ENCODE measurements at regions not wholly inside any gene's neighbourhood (a gene's known extent, or its start where the extent isn't known, plus 50 kb on each side); places are given as distances from the start of the nearest gene placed in this dataset.

DNA sequence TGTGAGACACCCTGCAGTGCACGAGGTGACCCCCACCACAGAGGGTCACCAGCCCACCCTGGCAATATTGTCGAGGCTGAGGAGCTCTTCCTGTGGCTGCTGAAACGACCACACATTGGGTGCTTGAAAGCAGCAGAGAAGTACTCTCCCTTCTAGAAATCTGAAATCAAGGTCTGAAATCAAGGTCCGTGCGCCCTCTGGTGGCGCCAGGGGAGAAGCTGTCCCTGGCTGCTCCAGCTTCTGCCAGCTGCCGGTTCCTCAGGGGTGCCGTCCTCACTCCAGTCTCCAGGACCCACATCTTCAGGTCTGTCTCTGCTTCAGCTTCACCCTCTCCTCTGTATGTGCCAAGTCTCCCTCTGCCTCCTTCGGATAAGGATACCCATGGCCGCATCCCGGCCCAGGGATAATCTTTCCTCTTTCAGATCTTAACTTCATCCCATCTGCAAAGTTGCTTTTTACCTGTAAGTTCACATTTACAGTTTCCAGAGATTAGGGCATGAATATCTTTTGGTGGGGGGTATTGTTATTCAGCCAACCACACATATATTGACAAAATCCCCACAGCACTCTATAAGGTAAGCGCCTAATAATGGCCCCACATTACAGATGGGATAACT, 108.3 kb upstream of the PHACTR3 start:
- DNase-seq (ENCODE audit: low read depth), result peak; percentile 41

DNA sequence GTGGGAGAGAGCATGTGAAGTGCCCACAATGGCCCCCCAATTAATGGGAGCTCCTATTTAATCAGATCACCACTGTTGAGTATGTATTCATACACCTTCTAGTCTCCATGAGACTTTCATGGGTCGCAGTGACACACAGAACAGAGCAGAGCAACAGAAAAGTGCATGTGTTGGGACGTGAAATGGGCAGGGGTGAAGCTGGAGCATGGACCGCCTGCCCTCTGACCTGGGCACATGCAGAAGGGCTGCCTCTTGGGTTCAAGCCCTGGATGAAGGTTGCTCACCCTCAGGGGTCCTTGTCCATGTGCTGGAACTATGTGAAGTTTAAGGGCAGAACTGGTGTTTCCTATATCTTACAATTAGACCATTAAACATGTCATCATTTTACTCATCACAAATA, 106.0 kb upstream of the PHACTR3 start:
- DNase-seq (ENCODE audit: low read depth), result no peak

DNA sequence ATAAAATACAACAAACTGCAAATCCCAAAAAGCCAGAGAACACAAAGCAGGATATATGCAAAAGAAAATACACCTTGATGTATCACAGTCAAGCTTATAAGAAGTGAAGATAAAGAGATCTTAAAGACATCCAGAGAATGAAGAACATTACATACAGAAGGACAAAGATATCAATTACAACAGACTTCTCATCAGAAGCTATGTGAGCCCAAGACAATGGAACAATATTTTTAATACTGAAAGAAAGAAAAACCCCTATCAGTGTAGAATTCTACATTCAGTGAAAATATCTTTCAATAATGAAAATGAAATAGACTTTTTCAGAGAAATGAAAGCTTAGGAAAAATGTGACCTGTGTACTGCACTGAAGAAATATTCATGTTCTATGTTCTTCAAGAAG, 104.5 kb upstream of the PHACTR3 start:
- DNase-seq (ENCODE audit: low read depth), result no peak

DNA sequence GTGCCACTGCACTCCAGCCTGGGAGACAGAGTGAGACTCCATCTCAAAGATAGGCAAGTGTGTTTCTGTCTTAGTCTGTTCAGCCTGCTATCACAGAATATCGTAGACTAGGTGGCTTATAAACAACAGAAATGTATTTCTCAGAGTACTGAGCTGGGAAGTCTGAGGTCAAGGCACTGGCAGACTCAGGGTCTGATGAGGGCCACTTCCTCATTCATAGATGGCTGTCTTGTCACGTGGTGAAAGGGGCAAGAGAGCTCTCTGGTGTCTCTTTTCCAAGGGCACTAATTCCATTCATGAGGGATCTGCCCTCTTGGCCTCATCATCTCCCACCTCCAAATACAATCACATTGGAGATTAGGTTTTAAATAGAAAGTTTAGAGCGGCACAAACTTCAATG, 95.6 kb upstream of the PHACTR3 start:
- no peak for DNase-seq (ENCODE audit: low read depth)

DNA sequence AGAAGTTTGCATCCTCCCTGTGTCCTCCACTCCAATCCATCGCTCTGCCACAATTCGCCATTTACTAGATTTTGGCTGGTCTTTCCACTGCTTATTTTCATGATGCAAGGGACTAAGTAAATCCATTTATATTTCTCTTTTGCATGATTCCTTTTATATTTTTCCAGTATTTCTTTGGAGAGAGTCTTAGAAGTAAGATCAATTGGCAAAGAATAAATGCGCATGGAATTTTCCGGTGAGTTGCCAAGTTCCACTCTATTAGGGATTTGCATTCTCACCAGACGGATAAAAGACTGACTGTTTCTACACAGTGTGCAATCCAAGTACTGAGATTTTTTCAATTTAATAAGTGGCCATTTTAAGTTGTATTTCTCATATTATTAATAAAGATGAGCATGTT, 91.7 kb upstream of the PHACTR3 start:
- DNase-seq (ENCODE audit: low read depth), result no peak

DNA sequence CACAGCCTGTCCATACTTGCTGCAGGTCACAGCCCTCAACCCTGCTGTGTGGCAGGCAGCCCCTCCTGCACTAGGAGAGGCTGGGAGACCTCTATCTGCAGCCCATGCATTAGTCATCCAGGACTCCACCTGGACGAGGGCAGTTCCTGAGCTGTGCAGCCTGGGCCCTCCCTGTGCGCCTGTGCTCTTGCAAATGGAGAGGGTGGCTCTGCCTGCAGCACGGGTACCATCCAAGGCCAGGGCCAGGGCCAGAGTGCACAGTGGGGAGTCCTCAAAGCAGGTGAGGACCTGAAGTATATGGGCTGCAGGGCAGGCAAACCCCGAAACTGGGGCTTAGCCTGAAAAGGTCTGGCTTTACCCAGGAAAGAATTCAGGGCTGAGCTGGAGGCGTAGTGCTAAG, 89.8 kb upstream of the PHACTR3 start:
- no peak for DNase-seq (ENCODE audit: low read depth)

DNA sequence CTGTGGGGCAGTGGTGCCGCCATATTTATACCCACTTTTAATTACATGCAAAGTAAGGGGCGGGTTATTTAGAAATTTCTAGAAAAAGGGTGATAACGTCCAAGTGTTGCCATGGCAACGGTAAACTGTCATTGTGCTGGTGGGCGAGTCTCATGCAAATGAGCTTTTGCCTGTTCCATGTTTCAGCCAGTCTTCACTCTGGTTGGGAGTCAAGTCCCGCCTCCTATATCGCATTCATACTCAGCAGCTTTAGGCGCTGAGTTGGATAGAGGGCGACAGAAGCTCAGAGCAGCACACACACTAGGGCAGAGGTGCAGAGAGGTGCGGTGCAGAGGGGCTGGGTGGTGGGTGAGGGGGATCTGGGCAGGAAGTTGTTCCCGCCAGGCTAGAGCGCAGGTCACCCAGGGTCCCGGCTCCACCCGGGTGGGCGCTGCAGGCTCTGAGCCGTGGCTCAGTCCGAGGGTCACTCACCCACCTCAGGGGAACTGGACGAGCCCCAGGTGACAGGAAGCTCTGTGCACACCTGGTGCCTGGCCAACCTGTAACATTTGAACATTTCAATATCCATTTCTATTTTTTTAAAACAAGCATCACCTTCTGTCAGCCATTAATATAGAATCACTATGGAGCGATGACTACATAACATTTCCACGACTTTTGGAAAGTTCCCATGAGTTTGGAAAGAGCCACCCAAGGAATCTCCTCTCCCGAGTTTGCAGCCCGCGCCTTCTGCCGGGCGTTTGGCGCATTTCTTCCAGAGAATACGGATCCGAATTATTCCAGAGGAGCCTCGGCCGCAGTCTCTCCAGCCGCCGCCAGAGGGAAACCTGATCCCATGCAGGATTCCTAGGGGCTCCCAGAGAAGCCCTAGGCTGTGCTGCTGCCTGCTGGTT, 89.1 kb upstream of the PHACTR3 start:
- no peak for DNase-seq (ENCODE audit: low read depth)

DNA sequence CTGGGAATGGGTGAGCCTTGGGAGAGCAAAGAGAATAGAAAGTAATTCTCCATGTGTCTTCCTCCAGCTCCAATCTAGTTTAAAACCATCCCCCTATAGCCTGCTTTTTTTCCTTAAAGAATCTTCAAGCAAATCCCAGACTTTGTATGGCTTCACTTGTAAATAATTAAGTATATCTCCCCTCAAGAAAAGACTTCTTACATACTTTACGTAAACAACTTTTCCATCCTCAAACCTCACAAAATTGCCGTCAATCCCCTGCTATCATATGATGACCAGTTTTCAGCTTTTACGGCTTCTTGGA, 88.5 kb upstream of the PHACTR3 start:
- DNase-seq (ENCODE audit: low read depth), result no peak

DNA sequence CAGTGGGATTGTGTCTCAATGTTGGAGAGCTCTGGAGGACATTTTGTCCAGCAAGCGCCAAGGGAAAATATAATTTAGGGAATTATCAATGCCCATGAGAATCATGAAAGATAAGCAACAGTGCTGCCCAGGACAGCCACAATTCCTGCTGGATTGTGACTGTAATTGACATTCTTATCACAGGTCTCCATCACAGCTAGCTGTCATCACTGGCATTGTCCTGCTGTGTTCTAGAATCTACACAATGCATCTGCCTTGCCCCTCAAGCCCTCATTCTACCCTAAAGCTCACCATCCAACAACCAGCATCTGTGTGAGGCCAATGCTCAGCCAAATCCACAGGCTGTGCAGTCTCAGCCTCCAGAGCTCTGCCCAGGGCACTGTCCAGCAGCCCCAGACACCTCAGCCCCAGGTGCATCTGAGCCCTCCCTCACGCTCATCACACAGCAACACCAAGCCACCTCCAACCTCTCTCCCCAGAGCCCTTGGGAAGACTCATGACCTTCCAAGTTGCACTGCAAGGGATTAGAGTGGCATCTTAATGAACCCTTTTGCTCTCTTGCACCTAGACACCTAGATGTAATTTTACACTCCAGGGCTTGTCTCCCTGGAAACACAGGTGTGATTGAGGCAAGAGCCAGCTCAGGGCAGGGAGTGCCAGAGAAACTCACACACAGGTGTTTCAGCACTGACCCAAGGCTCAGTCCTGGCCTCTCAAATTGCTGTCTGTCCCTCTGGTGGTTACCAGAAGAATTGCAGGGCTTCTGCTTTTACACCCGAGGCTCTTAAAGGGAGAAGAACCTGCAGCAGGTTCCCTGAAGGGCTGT, 85.2 kb upstream of the PHACTR3 start:
- DNase-seq (ENCODE audit: low read depth), result no peak

DNA sequence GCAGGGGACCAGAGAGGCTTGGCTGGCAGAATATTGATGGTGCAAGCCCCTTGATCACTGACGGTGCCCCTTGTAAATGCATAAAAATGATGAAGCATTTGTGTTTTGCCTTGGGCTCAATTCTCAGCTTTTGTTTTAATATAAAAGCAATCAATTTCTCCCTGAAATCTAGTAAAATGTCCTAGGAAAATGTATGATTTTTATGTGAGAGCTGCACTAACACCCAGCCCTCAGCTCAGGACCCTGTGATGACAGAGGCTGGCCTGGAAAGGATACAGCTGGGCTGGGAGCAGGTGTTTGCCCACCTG, 84.7 kb upstream of the PHACTR3 start:
- DNase-seq (ENCODE audit: low read depth), result no peak

DNA sequence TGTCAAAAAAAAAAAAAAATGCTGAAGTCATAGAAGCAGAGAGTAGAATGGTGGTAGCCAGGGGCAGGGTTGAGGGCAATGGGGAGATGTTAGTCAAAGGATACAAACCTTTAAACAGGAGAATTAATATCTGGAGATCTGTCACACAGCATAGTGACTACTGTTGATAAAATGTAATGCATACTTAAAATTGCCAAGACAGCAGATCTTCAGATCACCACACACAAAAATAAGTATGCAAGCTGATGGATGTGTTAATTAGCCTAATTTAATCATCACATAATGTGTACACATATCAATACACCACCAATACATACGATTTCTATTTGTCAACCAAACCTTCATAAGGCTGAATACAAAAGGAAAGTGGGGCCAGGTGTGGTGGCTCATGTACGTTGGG, 83.5 kb upstream of the PHACTR3 start:
- DNase-seq (ENCODE audit: low read depth), result no peak

DNA sequence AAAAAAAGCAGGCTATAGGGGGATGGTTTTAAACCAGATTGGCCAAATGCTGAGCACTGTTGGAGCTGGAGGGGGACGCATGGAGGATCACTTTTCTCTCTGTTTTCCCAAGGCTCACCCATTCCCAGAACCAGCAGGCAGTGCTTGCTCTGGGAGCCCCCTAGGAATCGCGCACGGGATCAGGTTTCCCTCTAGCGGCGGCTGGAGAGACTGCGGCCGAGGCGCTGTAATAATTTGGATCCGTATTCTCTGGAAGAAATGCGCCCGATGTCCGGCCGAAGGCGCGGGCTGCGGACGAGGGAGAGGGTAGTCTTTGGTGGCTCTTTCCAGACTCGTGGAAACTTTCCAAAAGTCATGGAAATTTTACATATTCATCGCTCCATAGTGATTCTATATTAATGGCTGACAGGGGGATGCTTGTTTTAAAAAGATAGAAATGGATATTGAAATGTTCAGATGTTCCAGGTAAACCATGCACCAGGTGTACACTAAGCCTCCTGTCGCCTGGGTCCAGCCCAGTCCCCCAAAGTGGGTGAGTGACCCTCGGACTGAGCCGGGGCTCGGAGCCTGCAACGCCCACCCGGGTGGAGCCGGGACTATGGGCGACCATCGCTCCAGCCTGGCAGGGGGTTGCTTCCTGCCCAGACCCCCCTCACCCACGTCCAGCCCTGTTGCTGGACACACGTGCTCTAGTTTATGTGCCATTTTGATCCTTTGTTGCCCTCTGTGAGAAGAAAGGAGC, 78.7 kb upstream of the PHACTR3 start:
- DNase-seq (ENCODE audit: low read depth), result no peak

DNA sequence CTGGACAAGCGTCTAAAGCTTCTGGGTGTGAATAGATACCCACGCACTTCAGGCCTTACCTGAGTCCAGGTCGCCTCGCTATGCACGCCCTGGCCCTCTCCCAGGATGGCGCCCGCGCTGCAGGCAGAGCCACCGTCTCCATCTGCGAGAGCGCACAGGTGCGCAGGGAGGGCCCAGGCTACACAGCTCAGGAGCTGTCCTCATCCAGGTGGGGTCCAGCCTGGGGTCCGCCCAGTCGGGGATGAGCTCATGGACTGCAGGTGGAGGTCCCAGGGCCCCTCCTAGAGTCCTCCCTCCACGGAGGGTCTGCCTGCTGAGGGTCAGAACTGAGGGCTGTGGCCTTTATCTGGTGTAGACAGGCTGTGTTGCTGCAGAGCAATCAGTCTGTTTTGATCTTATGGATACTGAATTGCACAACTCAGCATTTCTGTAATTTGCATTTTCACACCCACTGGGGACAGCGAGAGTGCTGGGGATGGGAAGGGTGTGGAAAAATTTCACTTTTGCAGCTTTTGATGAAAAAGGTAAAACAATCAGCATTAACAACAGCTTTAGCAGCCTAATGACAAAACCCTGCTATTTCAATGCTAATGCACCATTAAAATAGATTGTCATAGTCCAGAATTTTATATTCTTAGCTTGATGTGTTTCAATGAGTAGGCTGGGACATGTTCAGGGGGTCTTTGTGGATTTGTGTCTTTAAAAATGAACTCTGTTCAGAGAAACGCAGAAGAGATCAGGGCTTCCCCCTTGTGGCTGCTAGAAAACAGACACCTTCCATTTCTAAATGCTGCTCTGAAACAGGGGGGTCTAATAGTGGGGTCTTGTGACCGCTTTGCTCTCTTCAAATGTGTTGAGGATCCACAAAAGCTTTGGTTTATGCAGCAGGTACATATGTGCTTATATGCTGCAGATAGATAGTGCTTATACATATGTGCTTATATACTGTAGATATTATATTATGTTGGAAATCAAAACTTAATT, 77.8 kb upstream of the PHACTR3 start:
- no peak for DNase-seq (ENCODE audit: low read depth)

DNA sequence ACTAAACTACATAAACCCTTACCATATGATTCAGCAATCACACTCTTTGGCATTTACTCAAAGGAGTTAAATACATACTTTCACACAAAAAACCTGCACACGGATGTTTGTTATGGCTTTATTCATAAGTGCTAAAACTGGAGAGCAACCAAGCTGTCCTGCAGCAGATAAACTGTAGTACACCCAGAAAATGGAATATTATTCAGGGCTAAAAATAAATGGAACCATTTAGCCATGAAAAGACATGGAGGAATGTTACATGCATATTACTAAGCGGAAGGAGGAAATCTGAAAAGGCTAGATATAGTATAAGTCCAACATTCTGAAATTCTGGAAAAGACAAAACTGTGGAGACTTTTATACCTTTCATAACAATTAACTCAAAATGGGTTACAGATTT, 73.6 kb upstream of the PHACTR3 start:
- no peak for DNase-seq (ENCODE audit: low read depth)

DNA sequence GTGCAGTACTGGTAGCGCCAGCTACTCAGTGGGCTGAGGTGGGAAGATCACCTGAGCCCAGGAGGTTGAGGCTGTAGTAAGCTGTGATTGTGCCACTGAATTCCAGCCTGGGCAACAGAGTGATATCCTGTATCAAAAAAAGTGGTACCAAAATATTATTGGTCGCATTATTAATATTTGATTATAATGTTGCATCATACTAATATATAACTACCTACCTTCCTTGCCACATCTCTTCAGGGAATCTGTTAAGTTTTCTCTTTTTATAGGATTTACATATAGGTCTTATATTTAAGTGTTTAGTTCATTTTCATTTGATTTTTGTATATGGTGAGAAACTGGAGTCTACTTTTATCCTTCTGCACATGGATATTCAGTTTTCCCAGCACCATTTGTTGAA, 66.3 kb upstream of the PHACTR3 start:
- no peak for DNase-seq (ENCODE audit: low read depth)

DNA sequence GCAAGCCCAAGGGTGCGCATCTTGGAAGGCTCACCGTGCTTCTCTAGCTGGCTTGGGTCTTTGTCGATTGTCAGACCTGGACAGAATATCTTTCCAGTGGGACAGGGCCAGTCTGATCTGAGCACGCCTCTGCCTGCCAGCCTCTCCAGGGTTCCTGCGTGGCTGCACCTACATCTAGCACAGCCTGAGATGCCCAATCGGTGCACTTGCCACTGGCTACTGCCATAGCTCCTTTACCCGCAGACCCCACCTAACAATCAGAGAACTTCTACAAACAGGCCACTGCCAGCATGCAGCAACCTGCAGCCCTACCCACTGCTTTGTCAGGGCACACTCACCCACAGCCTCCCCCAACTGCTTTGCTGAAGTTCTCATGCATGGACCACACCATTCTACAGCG, 56.7 kb upstream of the PHACTR3 start:
- DNase-seq (ENCODE audit: low read depth), result no peak

All from stimulated activated CD8-positive, alpha-beta memory T cell treated with anti-CD3 and anti-CD28 coated beads, Interleukin-15, amount 100 ng/mL, for 24 hours (primary cell).